ENCODE measurements at regions not wholly inside any gene's neighbourhood (a gene's known extent, or its start where the extent isn't known, plus 50 kb on each side); places are given as distances from the start of the nearest gene placed in this dataset.

GRCh38 chr12:82097877-82098276 is 260.3 kb downstream of the CCDC59 start:
- DNase-seq (ENCODE audit: low read depth), result no peak
- H3K4me3 ChIP-seq (ENCODE audit: low read depth, low read length), result no peak overlapping the region
- TF ChIP-seq CTCF (conservative IDR thresholded peaks at IDR 0.05; ENCODE audit: low read depth, low read length), result no peak

- no peak overlapping the region for H3K4me3 ChIP-seq (ENCODE audit: low read depth, low read length)
- TF ChIP-seq CTCF (conservative IDR thresholded peaks at IDR 0.05; ENCODE audit: low read depth, low read length), result no peak
- DNase-seq (ENCODE audit: low read depth), result no peak
These were observed 260.7 kb downstream of the CCDC59 start for GRCh38 chr12:82097438-82097837.

- DNase-seq (ENCODE audit: low read depth), result no peak
- H3K4me3 ChIP-seq (ENCODE audit: low read depth, low read length), result no peak overlapping the region
- TF ChIP-seq CTCF (conservative IDR thresholded peaks at IDR 0.05; ENCODE audit: low read depth, low read length), result no peak
These were observed 268.0 kb downstream of the CCDC59 start for GRCh38 chr12:82090165-82090564.

GRCh38 chr12:82089369-82090121 is 268.6 kb downstream of the CCDC59 start:
- TF ChIP-seq CTCF (conservative IDR thresholded peaks at IDR 0.05; ENCODE audit: low read depth, low read length), result no peak
- DNase-seq (ENCODE audit: low read depth), result no peak
- H3K4me3 ChIP-seq (ENCODE audit: low read depth, low read length), result no peak overlapping the region

GRCh38 chr12:82082501-82082900 is 275.7 kb downstream of the CCDC59 start:
- TF ChIP-seq CTCF (conservative IDR thresholded peaks at IDR 0.05; ENCODE audit: low read depth, low read length), result no peak
- DNase-seq (ENCODE audit: low read depth), result no peak
- H3K4me3 ChIP-seq (ENCODE audit: low read depth, low read length), result no peak overlapping the region

- no peak overlapping the region for H3K4me3 ChIP-seq (ENCODE audit: low read depth, low read length)
- DNase-seq (ENCODE audit: low read depth), result no peak
- TF ChIP-seq CTCF (conservative IDR thresholded peaks at IDR 0.05; ENCODE audit: low read depth, low read length), result no peak
These were observed 288.2 kb downstream of the CCDC59 start for GRCh38 chr12:82069931-82070514.

- no peak for DNase-seq (ENCODE audit: low read depth)
- H3K4me3 ChIP-seq (ENCODE audit: low read depth, low read length), result no peak overlapping the region
- no peak for TF ChIP-seq CTCF (conservative IDR thresholded peaks at IDR 0.05; ENCODE audit: low read depth, low read length)
These were observed 299.0 kb upstream of the PPFIA2 start for GRCh38 chr12:82058197-82058596.

All from choroid plexus epithelial cell (primary cell).